ENCODE measurements at regions not wholly inside any gene's neighbourhood (a gene's known extent, or its start where the extent isn't known, plus 50 kb on each side); places are given as distances from the start of the nearest gene placed in this dataset.

- FAIRE-seq, result no peak
Measured at GRCh38 chr12:116461060-116461459, 98.1 kb upstream of the MAP1LC3B2 start.

- FAIRE-seq, result no peak
Measured at GRCh38 chr12:116463366-116463765, 95.8 kb upstream of the MAP1LC3B2 start.

- FAIRE-seq, result no peak
Measured at GRCh38 chr12:116465407-116465806, 93.8 kb upstream of the MAP1LC3B2 start.

GRCh38 chr12:116465856-116466255, 93.3 kb upstream of the MAP1LC3B2 start:
- FAIRE-seq, result no peak

GRCh38 chr12:116466536-116466935, 92.6 kb upstream of the MAP1LC3B2 start:
- no peak for FAIRE-seq

GRCh38 chr12:116469344-116469743, 89.8 kb upstream of the MAP1LC3B2 start:
- no peak for FAIRE-seq

- no peak for FAIRE-seq
Measured at GRCh38 chr12:116471544-116471943, 87.6 kb upstream of the MAP1LC3B2 start.

- FAIRE-seq, result no peak
Measured at GRCh38 chr12:116472193-116472592, 87.0 kb upstream of the MAP1LC3B2 start.

GRCh38 chr12:116473416-116473815, 85.8 kb upstream of the MAP1LC3B2 start:
- no peak for FAIRE-seq

GRCh38 chr12:116474331-116474730, 84.8 kb upstream of the MAP1LC3B2 start:
- FAIRE-seq, result no peak

GRCh38 chr12:116474899-116475298, 84.3 kb upstream of the MAP1LC3B2 start:
- no peak for FAIRE-seq

- no peak for FAIRE-seq
Measured at GRCh38 chr12:116476227-116476822, 82.9 kb upstream of the MAP1LC3B2 start.

- FAIRE-seq, result no peak
Measured at GRCh38 chr12:116478243-116478773, 80.9 kb upstream of the MAP1LC3B2 start.

- no peak for FAIRE-seq
Measured at GRCh38 chr12:116480210-116480810, 78.9 kb upstream of the MAP1LC3B2 start.

- FAIRE-seq, result no peak
Measured at GRCh38 chr12:116481726-116482125, 77.5 kb upstream of the MAP1LC3B2 start.

- FAIRE-seq, result no peak
Measured at GRCh38 chr12:116482179-116482578, 77.0 kb upstream of the MAP1LC3B2 start.

GRCh38 chr12:116482859-116483258, 76.3 kb upstream of the MAP1LC3B2 start:
- FAIRE-seq, result no peak

GRCh38 chr12:116483959-116484750, 75.0 kb upstream of the MAP1LC3B2 start:
- no peak for FAIRE-seq

GRCh38 chr12:116484807-116485206, 74.4 kb upstream of the MAP1LC3B2 start:
- FAIRE-seq, result no peak

- no peak for FAIRE-seq
Measured at GRCh38 chr12:116489116-116489515, 70.1 kb upstream of the MAP1LC3B2 start.

GRCh38 chr12:116490471-116490870, 68.7 kb upstream of the MAP1LC3B2 start:
- FAIRE-seq, result no peak

- FAIRE-seq, result no peak
Measured at GRCh38 chr12:116492703-116493324, 66.4 kb upstream of the MAP1LC3B2 start.

- FAIRE-seq, result no peak
Measured at GRCh38 chr12:116495260-116495659, 63.9 kb upstream of the MAP1LC3B2 start.
